Fibroblast of the aortic adventitia (primary cell): ENCODE measurements at regions not wholly inside any gene's neighbourhood (a gene's known extent, or its start where the extent isn't known, plus 50 kb on each side); places are given as distances from the start of the nearest gene placed in this dataset.
"Not testable (repeated sequence)": the region's sequence is repeated elsewhere in the genome, so short reads cannot be mapped to it uniquely, and the experiment has no call there.

ENCODE experiments used
- DNase-seq: peaks from one replicate; pipeline ENCODE4 v3.0.0-alpha.2; 2010; ENCODE audit warnings: low read depth
- H3K4me3 ChIP-seq: 2 replicates; pipeline ENCODE4 v1.5.1; 2011; ENCODE audit warnings: low read depth, mild to moderate bottlenecking, control low read depth, low read length, moderate library complexity
- TF ChIP-seq, protein P1 (sequence below): IDR thresholded peaks from 2 replicates; pipeline ENCODE4 v1.5.1; 2011; ENCODE audit warnings: mild to moderate bottlenecking, low read length, control low read depth, inconsistent platforms; ENCODE audit not compliant: insufficient read depth

GRCh38 chr15:25095179-25095578 lies 140.4 kb downstream of the SNRPN start:
- TF ChIP-seq, protein P1, sequence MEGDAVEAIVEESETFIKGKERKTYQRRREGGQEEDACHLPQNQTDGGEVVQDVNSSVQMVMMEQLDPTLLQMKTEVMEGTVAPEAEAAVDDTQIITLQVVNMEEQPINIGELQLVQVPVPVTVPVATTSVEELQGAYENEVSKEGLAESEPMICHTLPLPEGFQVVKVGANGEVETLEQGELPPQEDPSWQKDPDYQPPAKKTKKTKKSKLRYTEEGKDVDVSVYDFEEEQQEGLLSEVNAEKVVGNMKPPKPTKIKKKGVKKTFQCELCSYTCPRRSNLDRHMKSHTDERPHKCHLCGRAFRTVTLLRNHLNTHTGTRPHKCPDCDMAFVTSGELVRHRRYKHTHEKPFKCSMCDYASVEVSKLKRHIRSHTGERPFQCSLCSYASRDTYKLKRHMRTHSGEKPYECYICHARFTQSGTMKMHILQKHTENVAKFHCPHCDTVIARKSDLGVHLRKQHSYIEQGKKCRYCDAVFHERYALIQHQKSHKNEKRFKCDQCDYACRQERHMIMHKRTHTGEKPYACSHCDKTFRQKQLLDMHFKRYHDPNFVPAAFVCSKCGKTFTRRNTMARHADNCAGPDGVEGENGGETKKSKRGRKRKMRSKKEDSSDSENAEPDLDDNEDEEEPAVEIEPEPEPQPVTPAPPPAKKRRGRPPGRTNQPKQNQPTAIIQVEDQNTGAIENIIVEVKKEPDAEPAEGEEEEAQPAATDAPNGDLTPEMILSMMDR, result no peak
- no peak for DNase-seq
- no peak overlapping the region for H3K4me3 ChIP-seq

DNA sequence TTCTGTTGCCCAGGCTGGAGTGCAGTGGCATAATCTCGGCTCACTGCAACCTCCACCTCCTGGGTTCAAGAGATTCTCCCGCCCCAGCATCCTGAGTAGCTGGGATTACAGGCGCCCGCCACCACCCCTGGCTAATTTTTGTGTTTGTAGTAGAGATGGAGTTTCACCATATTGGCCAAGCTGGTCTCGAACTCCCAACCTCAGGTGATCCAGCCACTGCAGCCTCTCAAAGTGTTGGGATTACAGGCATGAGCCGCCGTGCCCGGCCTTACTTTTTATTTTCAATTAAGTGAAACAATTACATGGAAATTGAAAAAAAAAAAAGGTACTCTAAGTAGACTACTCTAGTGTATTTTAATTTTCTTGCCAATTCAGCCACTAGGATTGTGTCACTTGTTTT lies 145.2 kb downstream of the SNRPN start:
- not testable (repeated sequence) for H3K4me3 ChIP-seq, DNase-seq

DNA sequence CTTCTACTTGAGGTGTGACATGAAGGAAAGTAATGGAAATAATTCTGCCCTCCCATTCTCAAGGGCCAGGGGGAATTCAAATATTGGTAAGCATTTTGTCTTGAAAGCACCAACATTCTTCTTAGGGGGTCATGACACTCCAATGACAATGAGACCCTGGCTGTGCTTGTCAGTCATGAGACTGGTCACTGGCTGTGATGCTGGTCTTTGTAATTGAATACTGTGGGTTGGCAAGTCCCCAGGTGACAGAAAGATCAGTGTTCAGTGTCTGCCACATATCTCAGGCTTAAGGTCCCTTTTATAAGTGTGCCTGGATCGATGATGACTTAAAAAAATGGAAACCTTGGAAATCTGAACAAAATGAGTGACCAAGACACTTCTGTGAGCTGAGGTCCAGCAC lies 151.4 kb downstream of the SNRPN start:
- DNase-seq, result no peak
- no peak overlapping the region for H3K4me3 ChIP-seq
- TF ChIP-seq, protein P1, result no peak

- no peak overlapping the region for H3K4me3 ChIP-seq
- TF ChIP-seq, protein P1, result no peak
- no peak for DNase-seq
Measured at GRCh38 chr15:25133804-25134203, 179.0 kb downstream of the SNRPN start.

- TF ChIP-seq, protein P1, result peak; percentile 24
- H3K4me3 ChIP-seq, result no peak overlapping the region
- DNase-seq, result peak; percentile 19
Measured at GRCh38 chr15:25134546-25134945, 179.8 kb downstream of the SNRPN start.

DNA sequence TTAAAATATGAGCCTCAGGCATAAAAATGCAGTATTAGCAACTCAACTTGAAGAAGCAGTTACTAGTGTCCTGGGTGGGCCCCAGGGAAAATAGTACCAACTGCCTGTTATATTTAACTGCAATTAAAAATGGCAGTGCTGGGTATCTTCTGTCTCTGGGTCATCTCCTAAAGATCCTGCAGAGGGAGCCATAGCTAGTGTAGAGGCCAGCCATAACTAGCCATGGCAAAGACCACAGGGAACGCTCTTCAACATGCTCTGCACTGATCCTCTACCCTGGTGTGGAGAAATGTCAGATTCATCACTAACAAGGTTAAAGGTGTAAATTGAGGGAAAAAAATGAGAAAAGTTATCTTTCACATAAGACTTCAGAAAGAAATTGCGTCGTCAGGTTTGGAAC lies 181.3 kb downstream of the SNRPN start:
- no peak overlapping the region for H3K4me3 ChIP-seq
- TF ChIP-seq, protein P1, result peak; percentile 14
- peak; percentile 9 for DNase-seq

- TF ChIP-seq, protein P1, result no peak
- DNase-seq, result no peak
- no peak overlapping the region for H3K4me3 ChIP-seq
Measured at GRCh38 chr15:25137013-25137412, 182.2 kb downstream of the SNRPN start.
